ENCODE measurements at regions not wholly inside any gene's neighbourhood (a gene's known extent, or its start where the extent isn't known, plus 50 kb on each side); places are given as distances from the start of the nearest gene placed in this dataset.
A peak's percentile ranks its signal among the peaks of the same experiment; 100 is the strongest.

- Histone ChIP-seq H3K4me1 (ENCODE audit: control insufficient read depth in 3 of 3, insufficient read depth in 3 of 3, low read length in 3 of 3) (no peaks in the 10 kb centered on the region), H3K4me3 (ENCODE audit: low read length in 3 of 3) (no peak overlapping the region), H3K36me3 (ENCODE audit: control insufficient read depth in 3 of 3, insufficient read depth in 3 of 3, low read length in 3 of 3) (no peaks in the 10 kb centered on the region), H3K9me3 (ENCODE audit: control insufficient read depth in 3 of 3, low read length in 3 of 3) (no peaks in the 10 kb centered on the region), H3K27ac (ENCODE audit: low read depth, low read length) (no peak overlapping the region), H3K27me3 (ENCODE audit: control insufficient read depth in 3 of 3, insufficient read depth in 3 of 3, low read length in 3 of 3) (peaks cover 0 to 48% (median 36%) of the 10 kb centered on the region in 3 donors), H3K9ac (ENCODE audit: low read depth in 1 of 3, low read length in 3 of 3) (no peak overlapping the region)
Observed at GRCh38 chr12:130016194-130016593, 112.4 kb upstream of the TMEM132D start.

- Histone ChIP-seq H3K27ac (ENCODE audit: low read depth, low read length) (no peak overlapping the region), H3K4me3 (ENCODE audit: low read length in 3 of 3) (no peak overlapping the region), H3K4me1 (ENCODE audit: control insufficient read depth in 3 of 3, insufficient read depth in 3 of 3, low read length in 3 of 3) (no peaks in the 10 kb centered on the region), H3K36me3 (ENCODE audit: control insufficient read depth in 3 of 3, insufficient read depth in 3 of 3, low read length in 3 of 3) (no peaks in the 10 kb centered on the region), H3K9me3 (ENCODE audit: control insufficient read depth in 3 of 3, low read length in 3 of 3) (no peaks in the 10 kb centered on the region), H3K27me3 (ENCODE audit: control insufficient read depth in 3 of 3, insufficient read depth in 3 of 3, low read length in 3 of 3) (peaks cover 0 to 44% (median 36%) of the 10 kb centered on the region in 3 donors), H3K9ac (ENCODE audit: low read depth in 1 of 3, low read length in 3 of 3) (no peak overlapping the region)
Observed at GRCh38 chr12:130016986-130017385, 113.2 kb upstream of the TMEM132D start.

GRCh38 chr12:130017591-130018449, 114.0 kb upstream of the TMEM132D start:
- Histone ChIP-seq H3K36me3 (ENCODE audit: control insufficient read depth in 3 of 3, insufficient read depth in 3 of 3, low read length in 3 of 3) (no peaks in the 10 kb centered on the region), H3K4me1 (ENCODE audit: control insufficient read depth in 3 of 3, insufficient read depth in 3 of 3, low read length in 3 of 3) (no peaks in the 10 kb centered on the region), H3K27ac (ENCODE audit: low read depth, low read length) (no peak overlapping the region), H3K27me3 (ENCODE audit: control insufficient read depth in 3 of 3, insufficient read depth in 3 of 3, low read length in 3 of 3) (peaks cover 0 to 40% (median 36%) of the 10 kb centered on the region in 3 donors), H3K9me3 (ENCODE audit: control insufficient read depth in 3 of 3, low read length in 3 of 3) (no peaks in the 10 kb centered on the region), H3K9ac (ENCODE audit: low read depth in 1 of 3, low read length in 3 of 3) (peak overlapping the region in 1 of 3 donors; percentile 10), H3K4me3 (ENCODE audit: low read length in 3 of 3) (peak overlapping the region in 1 of 3 donors; percentile 38)

- H3K27ac ChIP-seq (ENCODE audit: low read depth, low read length): no peak overlapping the region
- peaks cover 0 to 37% (median 36%) of the 10 kb centered on the region in 3 donors for H3K27me3 ChIP-seq (ENCODE audit: control insufficient read depth in 3 of 3, insufficient read depth in 3 of 3, low read length in 3 of 3)
- no peaks in the 10 kb centered on the region for H3K9me3 ChIP-seq (ENCODE audit: control insufficient read depth in 3 of 3, low read length in 3 of 3)
- no peak overlapping the region for H3K4me3 ChIP-seq (ENCODE audit: low read length in 3 of 3)
- H3K4me1 ChIP-seq (ENCODE audit: control insufficient read depth in 3 of 3, insufficient read depth in 3 of 3, low read length in 3 of 3): no peaks in the 10 kb centered on the region
- H3K36me3 ChIP-seq (ENCODE audit: control insufficient read depth in 3 of 3, insufficient read depth in 3 of 3, low read length in 3 of 3): no peaks in the 10 kb centered on the region
- no peak overlapping the region for H3K9ac ChIP-seq (ENCODE audit: low read depth in 1 of 3, low read length in 3 of 3)
Observed at GRCh38 chr12:130018614-130019013, 114.8 kb upstream of the TMEM132D start.

- Histone ChIP-seq H3K9ac (ENCODE audit: low read depth in 1 of 3, low read length in 3 of 3) (no peak overlapping the region), H3K9me3 (ENCODE audit: control insufficient read depth in 3 of 3, low read length in 3 of 3) (no peaks in the 10 kb centered on the region), H3K4me1 (ENCODE audit: control insufficient read depth in 3 of 3, insufficient read depth in 3 of 3, low read length in 3 of 3) (no peaks in the 10 kb centered on the region), H3K36me3 (ENCODE audit: control insufficient read depth in 3 of 3, insufficient read depth in 3 of 3, low read length in 3 of 3) (no peaks in the 10 kb centered on the region), H3K4me3 (ENCODE audit: low read length in 3 of 3) (no peak overlapping the region), H3K27ac (ENCODE audit: low read depth, low read length) (no peak overlapping the region), H3K27me3 (ENCODE audit: control insufficient read depth in 3 of 3, insufficient read depth in 3 of 3, low read length in 3 of 3) (peaks cover 3 to 14% (median 5%) of the 10 kb centered on the region in 3 donors)
Observed at GRCh38 chr12:130026608-130027176, 122.9 kb upstream of the TMEM132D start.

- Histone ChIP-seq H3K4me1 (ENCODE audit: control insufficient read depth in 3 of 3, insufficient read depth in 3 of 3, low read length in 3 of 3) (no peaks in the 10 kb centered on the region), H3K9ac (ENCODE audit: low read depth in 1 of 3, low read length in 3 of 3) (no peak overlapping the region), H3K36me3 (ENCODE audit: control insufficient read depth in 3 of 3, insufficient read depth in 3 of 3, low read length in 3 of 3) (no peaks in the 10 kb centered on the region), H3K27ac (ENCODE audit: low read depth, low read length) (no peak overlapping the region), H3K9me3 (ENCODE audit: control insufficient read depth in 3 of 3, low read length in 3 of 3) (no peaks in the 10 kb centered on the region), H3K4me3 (ENCODE audit: low read length in 3 of 3) (no peak overlapping the region), H3K27me3 (ENCODE audit: control insufficient read depth in 3 of 3, insufficient read depth in 3 of 3, low read length in 3 of 3) (peaks cover 3 to 14% (median 5%) of the 10 kb centered on the region in 3 donors)
Observed at GRCh38 chr12:130027798-130028197, 124.0 kb upstream of the TMEM132D start.

- no peaks in the 10 kb centered on the region for H3K9me3 ChIP-seq (ENCODE audit: control insufficient read depth in 3 of 3, low read length in 3 of 3)
- peaks cover 3 to 21% (median 5%) of the 10 kb centered on the region in 3 donors for H3K27me3 ChIP-seq (ENCODE audit: control insufficient read depth in 3 of 3, insufficient read depth in 3 of 3, low read length in 3 of 3)
- no peaks in the 10 kb centered on the region for H3K4me1 ChIP-seq (ENCODE audit: control insufficient read depth in 3 of 3, insufficient read depth in 3 of 3, low read length in 3 of 3)
- H3K4me3 ChIP-seq (ENCODE audit: low read length in 3 of 3): no peak overlapping the region
- no peaks in the 10 kb centered on the region for H3K36me3 ChIP-seq (ENCODE audit: control insufficient read depth in 3 of 3, insufficient read depth in 3 of 3, low read length in 3 of 3)
- no peak overlapping the region for H3K27ac ChIP-seq (ENCODE audit: low read depth, low read length)
- no peak overlapping the region for H3K9ac ChIP-seq (ENCODE audit: low read depth in 1 of 3, low read length in 3 of 3)
Observed at GRCh38 chr12:130029151-130029550, 125.3 kb upstream of the TMEM132D start.

- Histone ChIP-seq H3K4me1 (ENCODE audit: control insufficient read depth in 3 of 3, insufficient read depth in 3 of 3, low read length in 3 of 3) (no peaks in the 10 kb centered on the region), H3K9me3 (ENCODE audit: control insufficient read depth in 3 of 3, low read length in 3 of 3) (no peaks in the 10 kb centered on the region), H3K27me3 (ENCODE audit: control insufficient read depth in 3 of 3, insufficient read depth in 3 of 3, low read length in 3 of 3) (peaks cover 3 to 24% (median 9%) of the 10 kb centered on the region in 3 donors), H3K36me3 (ENCODE audit: control insufficient read depth in 3 of 3, insufficient read depth in 3 of 3, low read length in 3 of 3) (no peaks in the 10 kb centered on the region), H3K27ac (ENCODE audit: low read depth, low read length) (no peak overlapping the region), H3K9ac (ENCODE audit: low read depth in 1 of 3, low read length in 3 of 3) (no peak overlapping the region), H3K4me3 (ENCODE audit: low read length in 3 of 3) (no peak overlapping the region)
Observed at GRCh38 chr12:130031041-130031440, 127.2 kb upstream of the TMEM132D start.

- Histone ChIP-seq H3K9ac (ENCODE audit: low read depth in 1 of 3, low read length in 3 of 3) (no peak overlapping the region), H3K4me1 (ENCODE audit: control insufficient read depth in 3 of 3, insufficient read depth in 3 of 3, low read length in 3 of 3) (no peaks in the 10 kb centered on the region), H3K27me3 (ENCODE audit: control insufficient read depth in 3 of 3, insufficient read depth in 3 of 3, low read length in 3 of 3) (peaks cover 3 to 23% (median 9%) of the 10 kb centered on the region in 3 donors), H3K4me3 (ENCODE audit: low read length in 3 of 3) (no peak overlapping the region), H3K9me3 (ENCODE audit: control insufficient read depth in 3 of 3, low read length in 3 of 3) (no peaks in the 10 kb centered on the region), H3K36me3 (ENCODE audit: control insufficient read depth in 3 of 3, insufficient read depth in 3 of 3, low read length in 3 of 3) (no peaks in the 10 kb centered on the region), H3K27ac (ENCODE audit: low read depth, low read length) (no peak overlapping the region)
Observed at GRCh38 chr12:130031571-130032189, 127.9 kb upstream of the TMEM132D start.
